Adrenal gland (tissue), 5 donors: ENCODE measurements at regions not wholly inside any gene's neighbourhood (a gene's known extent, or its start where the extent isn't known, plus 50 kb on each side); places are given as distances from the start of the nearest gene placed in this dataset.

ENCODE experiments used
- CTCF ChIP-seq, 6 experiments: fragments of 450-650 bp in 4 of 6; fragments of 200-600 bp in 2 of 6; sonication (generic) in 1 of 6; IDR thresholded peaks; 1 replicate in 5 of 6; 2 replicates in 1 of 6; pipeline versions ENCODE4 v1.5.1 to v1.8.0; 2016 to 2021; ENCODE audit warnings: antibody characterized with exemption in 6 of 6, mild to moderate bottlenecking in 2 of 6, moderate library complexity in 1 of 6
- POLR2A ChIP-seq, 2 donors: fragments of 450-650 bp; IDR thresholded peaks; one replicate each; pipeline ENCODE4 v1.6.1; 2017; ENCODE audit warnings: antibody characterized with exemption in 2 of 2, mild to moderate bottlenecking in 2 of 2, moderate library complexity in 1 of 2
- donor health status: DM: no; HTN: no; CAD: no.

- no peak for TF ChIP-seq POLR2A (IDR thresholded peaks at IDR 0.05)
- TF ChIP-seq CTCF (IDR thresholded peaks at IDR 0.05) = no peak
Measured at GRCh38 chr4:58325070-58325469, 1214.9 kb upstream of the IGFBP7 start.
